GM23338 (cell line): ENCODE measurements at regions not wholly inside any gene's neighbourhood (a gene's known extent, or its start where the extent isn't known, plus 50 kb on each side); places are given as distances from the start of the nearest gene placed in this dataset.

Experiments used
- ATAC-seq: fragments of 200-7000 bp; cut with Tn5 transposase; 3 replicates; pipeline ENCODE4 v1.9.1; 2020
- DNase-seq: peaks from one replicate; pipeline ENCODE4 v3.0.0-alpha.2; 2015; ENCODE audit warnings: low spot score
- H2AFZ ChIP-seq: fragments of 200-600 bp; sonication (generic); 2 replicates; pipeline ENCODE4 v1.8.0; 2016; ENCODE audit warnings: antibody characterized with exemption, mild to moderate bottlenecking, moderate library complexity
- H3F3A ChIP-seq: fragments of 200-600 bp; sonication (generic); replicated peaks from 2 replicates; pipeline ENCODE4 v1.8.0; 2017; ENCODE audit warnings: antibody characterized with exemption, mixed run types, low read depth
- H3K27ac ChIP-seq: fragments of 200-600 bp; sonication (generic); 2 replicates; pipeline ENCODE4 v1.6.1; 2016; ENCODE audit warnings: low read depth
- H3K27me3 ChIP-seq: fragments of 200-600 bp; sonication (generic); 2 replicates; pipeline ENCODE4 v1.8.0; 2016; ENCODE audit warnings: mild to moderate bottlenecking, mixed run types, moderate library complexity; ENCODE audit not compliant: insufficient read depth
- H3K36me3 ChIP-seq: fragments of 200-600 bp; sonication (generic); 2 replicates; pipeline ENCODE4 v1.8.0; 2016; ENCODE audit warnings: mild to moderate bottlenecking; ENCODE audit not compliant: insufficient read depth
- H3K4me1 ChIP-seq: fragments of 200-600 bp; sonication (generic); 2 replicates; pipeline ENCODE4 v1.8.0; 2016; ENCODE audit warnings: mild to moderate bottlenecking, moderate library complexity; ENCODE audit not compliant: insufficient read depth
- H3K4me2 ChIP-seq: fragments of 200-600 bp; sonication (generic); 2 replicates; pipeline ENCODE4 v1.7.1; 2017; ENCODE audit warnings: mixed run types
- H3K4me3 ChIP-seq: fragments of 200-600 bp; sonication (generic); 2 replicates; pipeline ENCODE4 v1.6.1; 2016; ENCODE audit warnings: mixed run types
- H3K79me2 ChIP-seq: fragments of 200-600 bp; sonication (generic); replicated peaks from 2 replicates; pipeline ENCODE4 v1.8.0; 2017; ENCODE audit warnings: mild to moderate bottlenecking; ENCODE audit not compliant: insufficient read depth
- H3K9me2 ChIP-seq: fragments of 200-600 bp; sonication (generic); 2 replicates; pipeline ENCODE4 v1.8.0; 2017; ENCODE audit not compliant: insufficient read depth
- H4K20me1 ChIP-seq: fragments of 200-600 bp; sonication (generic); replicated peaks from 2 replicates; pipeline ENCODE4 v1.8.0; 2017; ENCODE audit warnings: mild to moderate bottlenecking; ENCODE audit not compliant: insufficient read depth
- H3K27ac Mint-ChIP-seq: 2 replicates; pipeline ENCODE4 v1.8.0; 2020; ENCODE audit warnings: inconsistent platforms, mild to moderate bottlenecking, moderate library complexity, mixed read lengths
- H3K27me3 Mint-ChIP-seq: 3 replicates; pipeline ENCODE4 v1.8.0; 2022; ENCODE audit warnings: low read depth, mild to moderate bottlenecking, moderate library complexity, mixed read lengths, inconsistent platforms; ENCODE audit not compliant: insufficient read depth, poor library complexity
- H3K36me3 Mint-ChIP-seq: 3 replicates; pipeline ENCODE4 v1.8.0; 2021; ENCODE audit warnings: low read depth, mild to moderate bottlenecking, inconsistent platforms, moderate library complexity, mixed read lengths
- H3K4me1 Mint-ChIP-seq: 3 replicates; pipeline ENCODE4 v1.8.0; 2020; ENCODE audit warnings: mild to moderate bottlenecking, inconsistent platforms, mixed read lengths
- H3K4me3 Mint-ChIP-seq: 3 replicates; pipeline ENCODE4 v1.8.0; 2021; ENCODE audit warnings: moderate library complexity, mild to moderate bottlenecking, inconsistent platforms, mixed read lengths
- H3K9me3 Mint-ChIP-seq: 3 replicates; pipeline ENCODE4 v1.8.0; 2020; ENCODE audit warnings: moderate library complexity, mild to moderate bottlenecking, inconsistent platforms, mixed read lengths
- CREB1 ChIP-seq: fragments of 250-450 bp; sonication (Bioruptor Pico); IDR thresholded peaks from 2 replicates; pipeline ENCODE4 v1.5.0; 2020; ENCODE audit warnings: low read depth, mild to moderate bottlenecking, moderate library complexity
- CTCF ChIP-seq, 2 experiments: fragments of 200-600 bp in 1 of 2; sonication (generic) in 1 of 2; conservative IDR thresholded peaks; 2 replicates each; pipeline versions ENCODE4 v1.5.1 to v1.6.1; 2016 to 2017; ENCODE audit warnings: antibody characterized with exemption in 2 of 2, low read depth in 2 of 2, mild to moderate bottlenecking in 2 of 2, moderate library complexity in 1 of 2
- EZH2 ChIP-seq: fragments of 200-600 bp; sonication (generic); IDR thresholded peaks from one replicate; pipeline ENCODE4 v1.8.0; 2017; ENCODE audit warnings: antibody characterized with exemption, mild to moderate bottlenecking, low read depth; ENCODE audit not compliant: unreplicated experiment
- EZH2phosphoT487 ChIP-seq: fragments of 200-600 bp; sonication (generic); IDR thresholded peaks from one replicate; pipeline ENCODE4 v1.8.1; 2018; ENCODE audit warnings: antibody characterized with exemption; ENCODE audit not compliant: unreplicated experiment
- JUNB ChIP-seq: IDR thresholded peaks from one replicate; pipeline ENCODE4 v1.6.1; 2016; ENCODE audit warnings: antibody characterized with exemption; ENCODE audit not compliant: unreplicated experiment
- NANOG ChIP-seq: IDR thresholded peaks from 2 replicates; pipeline ENCODE4 v1.6.1; 2016; ENCODE audit warnings: antibody characterized with exemption, borderline replicate concordance
- POLR2AphosphoS5 ChIP-seq: IDR thresholded peaks from 2 replicates; pipeline ENCODE4 v1.6.1; 2016; ENCODE audit warnings: antibody characterized with exemption, low read depth
- REST ChIP-seq: IDR thresholded peaks from one replicate; pipeline ENCODE4 v1.6.1; 2018; ENCODE audit warnings: antibody characterized with exemption; ENCODE audit not compliant: unreplicated experiment
- STAT1 ChIP-seq: IDR thresholded peaks from one replicate; pipeline ENCODE4 v1.6.1; 2016; ENCODE audit warnings: antibody characterized with exemption; ENCODE audit not compliant: unreplicated experiment
- ZNF114 ChIP-seq: fragments of 250-450 bp; sonication (Bioruptor Pico); IDR thresholded peaks from 2 replicates; pipeline ENCODE4 v1.5.0; 2020; ENCODE audit warnings: mild to moderate bottlenecking, moderate library complexity
- ZNF331 ChIP-seq: fragments of 250-450 bp; sonication (Bioruptor Pico); IDR thresholded peaks from 2 replicates; pipeline ENCODE4 v1.5.0; 2020; ENCODE audit warnings: low read depth, mild to moderate bottlenecking, moderate library complexity
- ZNF462 ChIP-seq: fragments of 250-450 bp; sonication (Bioruptor Pico); IDR thresholded peaks from 2 replicates; pipeline ENCODE4 v1.5.0; 2020; ENCODE audit warnings: mild to moderate bottlenecking, moderate library complexity

- TF ChIP-seq ZNF462 (CRISPR knock-in tag): no peak
- no peak for TF ChIP-seq EZH2
- no peak for TF ChIP-seq REST
These were observed 189.6 kb downstream of the CYRIA start (continued) for GRCh38 chr2:16475986-16476567.

GRCh38 chr2:16475586-16475985 is 190.0 kb downstream of the CYRIA start:
- Histone ChIP-seq H3K4me1 (no peaks in the 10 kb centered on the region), H3K4me2 (no peak overlapping the region), H3F3A (no peaks in the 10 kb centered on the region), H3K4me3 (no peak overlapping the region), H3K36me3 (no peaks in the 10 kb centered on the region), H4K20me1 (no peaks in the 10 kb centered on the region), H3K9me2 (peaks cover 5% of the 10 kb centered on the region; the same call in 1 of the 2 replicates), H3K27ac (no peak overlapping the region), H2AFZ (no peak overlapping the region), H3K79me2 (no peaks in the 10 kb centered on the region), H3K27me3 (no peaks in the 10 kb centered on the region)
- Mint-ChIP-seq H3K27me3 (no peaks in the 10 kb centered on the region), H3K27ac (no peak overlapping the region), H3K4me3 (no peak overlapping the region), H3K36me3 (no peaks in the 10 kb centered on the region), H3K4me1 (no peaks in the 10 kb centered on the region), H3K9me3 (no peaks in the 10 kb centered on the region)
- ATAC-seq: no peak
- TF ChIP-seq ZNF114 (CRISPR knock-in tag) (no peak), STAT1 (no peak), CREB1 (no peak), NANOG (no peak), ZNF331 (CRISPR knock-in tag) (no peak), CTCF (conservative IDR thresholded peaks at IDR 0.05; ENCODE audit: low read depth in 2 of 2) (no peak), POLR2AphosphoS5 (no peak), JUNB (no peak), EZH2phosphoT487 (no peak)
- no peak for DNase-seq
